Breast epithelium (tissue), 3 donors: ENCODE measurements at regions not wholly inside any gene's neighbourhood (a gene's known extent, or its start where the extent isn't known, plus 50 kb on each side); places are given as distances from the start of the nearest gene placed in this dataset.

Experiments
- CTCF ChIP-seq, 3 donors: fragments of 450-650 bp; IDR thresholded peaks; one replicate each; pipeline ENCODE4 v1.5.1; 2016 to 2017; ENCODE audit warnings: antibody characterized with exemption in 3 of 3, mild to moderate bottlenecking in 3 of 3, moderate library complexity in 3 of 3
- POLR2A ChIP-seq: fragments of 450-650 bp; IDR thresholded peaks from one replicate; pipeline ENCODE4 v1.6.1; 2016; ENCODE audit warnings: antibody characterized with exemption, mild to moderate bottlenecking, moderate library complexity

- TF ChIP-seq CTCF (IDR thresholded peaks at IDR 0.05) (no peak), POLR2A (no peak)
These were observed 226.7 kb upstream of the PRDM1 start for GRCh38 chr6:105859457-105859856.
